ENCODE measurements at regions not wholly inside any gene's neighbourhood (a gene's known extent, or its start where the extent isn't known, plus 50 kb on each side); places are given as distances from the start of the nearest gene placed in this dataset.

DNA sequence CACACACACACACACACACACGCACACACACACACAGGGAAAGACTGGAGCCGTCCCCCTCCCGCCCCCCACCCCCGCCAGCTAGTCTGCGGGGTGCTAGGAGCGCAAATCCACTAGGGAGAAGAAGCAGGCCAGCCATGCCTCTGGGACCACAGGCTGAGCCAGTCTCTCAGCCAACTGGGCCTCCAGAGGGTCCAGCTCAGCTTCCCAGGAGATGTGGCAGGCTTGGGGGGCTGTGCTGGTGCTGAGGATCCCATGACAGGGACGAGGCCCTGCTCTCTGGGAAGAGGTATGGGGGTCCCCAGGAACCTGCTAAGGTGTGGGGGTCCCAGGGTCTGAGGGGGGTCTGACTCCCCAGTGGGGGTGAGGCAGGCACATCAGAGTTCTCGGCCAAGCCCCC is 133.5 kb downstream of the NCOR2 start:
- TF ChIP-seq EZH2phosphoT487 (IDR thresholded peaks at IDR 0.05; ENCODE audit: borderline replicate concordance) = no peak
- TF ChIP-seq, protein P1, sequence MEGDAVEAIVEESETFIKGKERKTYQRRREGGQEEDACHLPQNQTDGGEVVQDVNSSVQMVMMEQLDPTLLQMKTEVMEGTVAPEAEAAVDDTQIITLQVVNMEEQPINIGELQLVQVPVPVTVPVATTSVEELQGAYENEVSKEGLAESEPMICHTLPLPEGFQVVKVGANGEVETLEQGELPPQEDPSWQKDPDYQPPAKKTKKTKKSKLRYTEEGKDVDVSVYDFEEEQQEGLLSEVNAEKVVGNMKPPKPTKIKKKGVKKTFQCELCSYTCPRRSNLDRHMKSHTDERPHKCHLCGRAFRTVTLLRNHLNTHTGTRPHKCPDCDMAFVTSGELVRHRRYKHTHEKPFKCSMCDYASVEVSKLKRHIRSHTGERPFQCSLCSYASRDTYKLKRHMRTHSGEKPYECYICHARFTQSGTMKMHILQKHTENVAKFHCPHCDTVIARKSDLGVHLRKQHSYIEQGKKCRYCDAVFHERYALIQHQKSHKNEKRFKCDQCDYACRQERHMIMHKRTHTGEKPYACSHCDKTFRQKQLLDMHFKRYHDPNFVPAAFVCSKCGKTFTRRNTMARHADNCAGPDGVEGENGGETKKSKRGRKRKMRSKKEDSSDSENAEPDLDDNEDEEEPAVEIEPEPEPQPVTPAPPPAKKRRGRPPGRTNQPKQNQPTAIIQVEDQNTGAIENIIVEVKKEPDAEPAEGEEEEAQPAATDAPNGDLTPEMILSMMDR (conservative IDR thresholded peaks at IDR 0.05; ENCODE audit: low read length) = no peak
- peaks cover 7% of the 10 kb centered on the region; the same call in 1 of the 2 replicates for H3K79me2 ChIP-seq (ENCODE audit: insufficient read depth, low read length)
- no peaks in the 10 kb centered on the region for H3F3A ChIP-seq (ENCODE audit: low read depth)
- H3K9me2 ChIP-seq (replicated peaks; ENCODE audit: low read depth, low read length) = no peaks in the 10 kb centered on the region
- H4K20me1 ChIP-seq (ENCODE audit: insufficient read depth, low read length, poor library complexity, severe bottlenecking) = no peaks in the 10 kb centered on the region
- peaks cover 3% of the 10 kb centered on the region for H3K27me3 ChIP-seq (ENCODE audit: insufficient read depth, low read length, poor library complexity, severe bottlenecking)
- H2AFZ ChIP-seq (ENCODE audit: low read length) = no peak overlapping the region
- no peaks in the 10 kb centered on the region for H3K4me1 ChIP-seq (ENCODE audit: insufficient read depth, low read length, poor library complexity, severe bottlenecking)
- peaks cover 43% of the 10 kb centered on the region; the same call in 1 of the 2 replicates for H3K36me3 ChIP-seq (ENCODE audit: insufficient read depth, low read length)
- no peak overlapping the region for H3K4me3 ChIP-seq (ENCODE audit: low read length, poor library complexity, severe bottlenecking)
- H3K4me2 ChIP-seq (ENCODE audit: low read depth, low read length, poor library complexity, severe bottlenecking) = no peak overlapping the region
- H3K9me3 ChIP-seq (ENCODE audit: insufficient read depth, low read depth, low read length) = no peaks in the 10 kb centered on the region
- H3K9ac ChIP-seq (ENCODE audit: low read depth, low read length, poor library complexity, severe bottlenecking) = no peak overlapping the region

DNA sequence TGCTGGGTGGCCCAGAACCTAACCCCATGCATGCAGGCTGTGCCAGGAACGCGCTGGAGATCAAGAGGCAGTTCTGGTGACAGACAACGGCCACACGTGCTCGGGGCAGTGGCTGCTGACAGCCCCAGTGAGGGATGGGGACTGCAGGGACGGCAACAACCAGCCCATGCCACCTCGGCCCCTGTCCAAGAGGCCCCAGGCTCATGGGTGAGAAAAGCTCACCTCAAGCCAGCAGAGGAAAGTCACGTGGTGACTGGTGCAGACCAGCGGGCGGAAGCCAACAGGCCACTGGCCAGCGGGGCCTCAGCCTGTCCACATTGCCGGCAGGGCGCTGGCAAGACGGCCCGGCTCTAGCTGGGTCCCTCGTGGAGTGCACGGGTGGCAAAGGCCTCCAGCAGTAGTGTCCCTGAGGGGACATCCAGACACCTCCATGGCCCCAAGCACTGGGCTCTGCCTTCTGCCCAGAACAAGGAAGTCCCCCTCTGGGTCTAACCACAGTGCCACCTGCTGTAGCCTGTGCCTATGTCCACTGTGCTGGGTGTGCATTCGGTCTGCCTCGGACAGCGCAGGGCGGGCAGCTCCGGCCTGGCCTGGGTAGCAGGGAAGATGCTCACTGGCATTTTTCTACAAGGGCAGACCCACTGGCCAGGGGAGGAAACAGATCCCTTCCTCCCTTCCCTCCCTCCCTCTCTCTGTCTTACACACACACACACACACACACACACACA is 134.1 kb downstream of the NCOR2 start:
- Histone ChIP-seq H3K36me3 (ENCODE audit: insufficient read depth, low read length) (peaks cover 43% of the 10 kb centered on the region; the same call in 1 of the 2 replicates), H3K79me2 (ENCODE audit: insufficient read depth, low read length) (peaks cover 6% of the 10 kb centered on the region; the same call in 1 of the 2 replicates), H3K4me2 (ENCODE audit: low read depth, low read length, poor library complexity, severe bottlenecking) (no peak overlapping the region), H4K20me1 (ENCODE audit: insufficient read depth, low read length, poor library complexity, severe bottlenecking) (no peaks in the 10 kb centered on the region), H3K27me3 (ENCODE audit: insufficient read depth, low read length, poor library complexity, severe bottlenecking) (no peaks in the 10 kb centered on the region), H3K9ac (ENCODE audit: low read depth, low read length, poor library complexity, severe bottlenecking) (no peak overlapping the region), H3F3A (ENCODE audit: low read depth) (no peaks in the 10 kb centered on the region), H3K9me3 (ENCODE audit: insufficient read depth, low read depth, low read length) (no peaks in the 10 kb centered on the region), H3K4me3 (ENCODE audit: low read length, poor library complexity, severe bottlenecking) (no peak overlapping the region), H3K4me1 (ENCODE audit: insufficient read depth, low read length, poor library complexity, severe bottlenecking) (no peaks in the 10 kb centered on the region), H3K9me2 (replicated peaks; ENCODE audit: low read depth, low read length) (no peaks in the 10 kb centered on the region), H2AFZ (ENCODE audit: low read length) (no peak overlapping the region)
- TF ChIP-seq, protein P1 (conservative IDR thresholded peaks at IDR 0.05; ENCODE audit: low read length) = no peak
- no peak for TF ChIP-seq EZH2phosphoT487 (IDR thresholded peaks at IDR 0.05; ENCODE audit: borderline replicate concordance)

DNA sequence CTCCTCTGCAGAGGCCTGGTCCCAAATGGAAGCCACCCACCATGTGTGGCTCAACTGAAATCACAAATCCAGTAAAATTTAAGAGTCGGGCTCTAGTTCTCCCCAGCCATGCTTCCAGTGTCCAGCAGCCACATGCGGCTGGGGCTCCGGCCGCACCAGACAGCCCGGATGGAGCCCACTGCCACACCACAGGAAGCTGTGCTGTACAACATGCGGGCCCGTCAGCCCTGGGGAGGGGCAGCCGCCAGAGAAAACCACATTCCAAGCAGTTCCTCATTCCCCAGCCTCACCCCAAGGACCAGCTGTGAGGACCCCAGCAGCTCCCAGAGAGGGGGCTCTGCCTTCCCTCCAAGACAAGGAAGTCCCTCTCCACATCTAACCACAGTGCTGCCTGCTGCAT is 135.0 kb downstream of the NCOR2 start:
- no peaks in the 10 kb centered on the region for H3K9me2 ChIP-seq (replicated peaks; ENCODE audit: low read depth, low read length)
- no peaks in the 10 kb centered on the region for H3K9me3 ChIP-seq (ENCODE audit: insufficient read depth, low read depth, low read length)
- peaks cover 43% of the 10 kb centered on the region; the same call in 1 of the 2 replicates for H3K36me3 ChIP-seq (ENCODE audit: insufficient read depth, low read length)
- H3F3A ChIP-seq (ENCODE audit: low read depth) = no peaks in the 10 kb centered on the region
- peaks cover 6% of the 10 kb centered on the region; the same call in 1 of the 2 replicates for H3K79me2 ChIP-seq (ENCODE audit: insufficient read depth, low read length)
- no peak overlapping the region for H2AFZ ChIP-seq (ENCODE audit: low read length)
- no peaks in the 10 kb centered on the region for H3K27me3 ChIP-seq (ENCODE audit: insufficient read depth, low read length, poor library complexity, severe bottlenecking)
- no peaks in the 10 kb centered on the region for H3K4me1 ChIP-seq (ENCODE audit: insufficient read depth, low read length, poor library complexity, severe bottlenecking)
- TF ChIP-seq, protein P1 (conservative IDR thresholded peaks at IDR 0.05; ENCODE audit: low read length) = no peak
- no peak for TF ChIP-seq EZH2phosphoT487 (IDR thresholded peaks at IDR 0.05; ENCODE audit: borderline replicate concordance)
- H3K4me3 ChIP-seq (ENCODE audit: low read length, poor library complexity, severe bottlenecking) = no peak overlapping the region
- H3K9ac ChIP-seq (ENCODE audit: low read depth, low read length, poor library complexity, severe bottlenecking) = no peak overlapping the region
- no peak overlapping the region for H3K4me2 ChIP-seq (ENCODE audit: low read depth, low read length, poor library complexity, severe bottlenecking)
- no peaks in the 10 kb centered on the region for H4K20me1 ChIP-seq (ENCODE audit: insufficient read depth, low read length, poor library complexity, severe bottlenecking)

All from Loucy (cell line).